IPS-18a (cell line): ENCODE measurements at regions not wholly inside any gene's neighbourhood (a gene's known extent, or its start where the extent isn't known, plus 50 kb on each side); places are given as distances from the start of the nearest gene placed in this dataset.

ENCODE experiments used
- H3K27ac ChIP-seq: one replicate; pipeline ENCODE4 v1.5.1; 2013; ENCODE audit warnings: low read length
- H3K27me3 ChIP-seq: one replicate; pipeline ENCODE4 v1.6.1; 2013; ENCODE audit warnings: mild to moderate bottlenecking, low read length; ENCODE audit not compliant: control insufficient read depth, insufficient read depth
- H3K36me3 ChIP-seq: one replicate; pipeline ENCODE4 v1.6.1; 2013; ENCODE audit warnings: low read depth, low read length; ENCODE audit not compliant: control insufficient read depth
- H3K4me1 ChIP-seq: one replicate; pipeline ENCODE4 v1.6.1; 2013; ENCODE audit warnings: low read depth, low read length; ENCODE audit not compliant: control insufficient read depth
- H3K4me3 ChIP-seq: one replicate; pipeline ENCODE4 v1.5.1; 2013; ENCODE audit warnings: low read length
- H3K9ac ChIP-seq: one replicate; pipeline ENCODE4 v1.6.1; 2013; ENCODE audit warnings: mild to moderate bottlenecking, low read length, moderate library complexity
- H3K9me3 ChIP-seq: one replicate; pipeline ENCODE4 v1.6.1; 2013; ENCODE audit warnings: low read depth, low read length; ENCODE audit not compliant: control insufficient read depth

DNA sequence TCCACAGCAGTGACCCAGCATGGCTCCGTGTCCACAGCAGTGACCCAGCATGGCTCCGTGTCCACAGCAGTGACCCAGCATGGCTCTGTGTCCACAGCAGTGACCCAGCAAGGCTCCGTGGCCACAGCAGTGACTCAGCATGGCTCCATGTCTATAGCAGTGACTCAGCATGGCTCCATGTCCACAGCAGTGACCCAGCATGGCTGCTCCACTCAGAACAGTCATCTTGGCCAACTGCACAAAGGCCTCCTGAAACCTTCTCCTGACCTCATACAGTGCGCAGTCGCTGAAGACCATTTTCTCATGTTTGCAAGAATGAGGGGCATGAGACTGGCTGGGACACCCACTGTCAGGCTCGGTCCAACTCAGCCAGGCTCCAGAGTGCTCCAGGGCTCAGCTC lies 333.4 kb upstream of the RAB6C start:
- H3K4me3 ChIP-seq, result no peak overlapping the region
- H3K9ac ChIP-seq, result no peak overlapping the region
- H3K9me3 ChIP-seq, result no peaks in the 10 kb centered on the region
- H3K27me3 ChIP-seq, result no peaks in the 10 kb centered on the region
- H3K36me3 ChIP-seq, result no peaks in the 10 kb centered on the region
- no peaks in the 10 kb centered on the region for H3K4me1 ChIP-seq
- H3K27ac ChIP-seq, result no peak overlapping the region

DNA sequence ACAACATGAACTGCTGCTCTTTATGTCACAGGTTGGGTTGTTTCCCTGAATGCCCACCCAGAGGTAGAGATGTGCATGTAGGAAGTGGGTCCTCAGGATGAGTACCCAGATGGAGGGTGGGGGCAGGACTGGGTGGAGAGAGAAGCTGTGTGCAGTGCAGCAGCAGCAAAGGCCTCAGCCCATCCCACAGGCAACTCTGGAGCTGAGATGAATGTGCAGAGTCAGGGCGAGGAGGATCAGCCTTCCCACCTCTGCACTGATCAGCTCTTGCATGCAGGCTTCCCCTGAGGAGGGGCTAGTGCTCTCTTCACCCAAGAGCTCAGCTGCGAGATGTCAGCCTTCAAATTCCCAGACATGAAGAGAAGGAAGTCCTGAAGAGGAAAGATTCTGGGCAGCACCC lies 326.2 kb upstream of the RAB6C start:
- no peaks in the 10 kb centered on the region for H3K9me3 ChIP-seq
- H3K9ac ChIP-seq, result no peak overlapping the region
- H3K4me1 ChIP-seq, result peaks cover 4% of the 10 kb centered on the region
- H3K36me3 ChIP-seq, result no peaks in the 10 kb centered on the region
- H3K4me3 ChIP-seq, result no peak overlapping the region
- H3K27ac ChIP-seq, result no peak overlapping the region
- H3K27me3 ChIP-seq, result no peaks in the 10 kb centered on the region

DNA sequence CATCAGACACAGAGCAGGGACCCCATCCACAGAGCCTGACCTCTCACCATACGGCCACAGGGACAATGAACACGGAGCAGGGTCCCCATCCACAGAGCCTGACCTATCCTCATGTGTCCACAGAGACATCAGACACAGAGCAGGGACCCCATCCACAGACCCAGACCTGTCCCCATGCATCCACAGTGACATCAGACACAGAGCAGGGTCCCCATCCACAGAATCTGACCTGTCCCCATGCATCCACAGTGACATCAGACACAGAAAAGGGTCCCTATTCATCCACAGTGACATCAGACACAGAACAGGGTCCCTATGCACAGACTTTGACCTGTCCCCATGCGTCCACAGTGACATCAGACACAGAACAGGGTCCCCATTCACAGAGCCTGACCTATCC lies 325.1 kb upstream of the RAB6C start:
- peaks cover 4% of the 10 kb centered on the region for H3K4me1 ChIP-seq
- H3K36me3 ChIP-seq, result no peaks in the 10 kb centered on the region
- H3K9ac ChIP-seq, result no peak overlapping the region
- H3K9me3 ChIP-seq, result no peaks in the 10 kb centered on the region
- no peak overlapping the region for H3K4me3 ChIP-seq
- H3K27ac ChIP-seq, result no peak overlapping the region
- no peaks in the 10 kb centered on the region for H3K27me3 ChIP-seq

DNA sequence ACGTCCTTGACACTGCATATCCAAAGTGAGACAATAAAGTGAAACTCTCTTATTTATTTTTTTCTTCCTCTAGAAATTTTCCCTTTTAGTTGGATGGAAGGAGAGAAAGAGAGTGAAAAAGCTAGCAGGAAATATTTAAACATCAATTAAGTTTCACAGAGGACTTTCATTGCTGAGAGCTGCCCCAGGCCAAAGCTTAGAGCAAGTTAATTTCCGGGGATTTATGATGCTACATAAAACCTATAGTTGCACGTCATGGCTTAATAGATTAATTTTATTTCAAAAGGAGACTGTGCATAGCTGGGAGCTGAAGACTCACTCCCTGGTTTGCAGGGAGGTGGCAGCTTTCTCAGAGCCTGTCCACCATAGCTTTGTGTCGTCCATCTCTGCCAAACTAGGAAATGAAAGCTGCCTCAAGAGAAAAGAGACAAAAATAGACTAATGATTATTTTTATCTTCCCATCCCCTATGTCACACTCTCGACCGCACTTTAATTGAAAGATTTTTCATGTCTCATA lies 323.3 kb upstream of the RAB6C start:
- Histone ChIP-seq H3K4me3 (no peak overlapping the region), H3K36me3 (no peaks in the 10 kb centered on the region), H3K27me3 (no peaks in the 10 kb centered on the region), H3K27ac (no peak overlapping the region), H3K4me1 (peaks cover 4% of the 10 kb centered on the region), H3K9ac (no peak overlapping the region), H3K9me3 (no peaks in the 10 kb centered on the region)

DNA sequence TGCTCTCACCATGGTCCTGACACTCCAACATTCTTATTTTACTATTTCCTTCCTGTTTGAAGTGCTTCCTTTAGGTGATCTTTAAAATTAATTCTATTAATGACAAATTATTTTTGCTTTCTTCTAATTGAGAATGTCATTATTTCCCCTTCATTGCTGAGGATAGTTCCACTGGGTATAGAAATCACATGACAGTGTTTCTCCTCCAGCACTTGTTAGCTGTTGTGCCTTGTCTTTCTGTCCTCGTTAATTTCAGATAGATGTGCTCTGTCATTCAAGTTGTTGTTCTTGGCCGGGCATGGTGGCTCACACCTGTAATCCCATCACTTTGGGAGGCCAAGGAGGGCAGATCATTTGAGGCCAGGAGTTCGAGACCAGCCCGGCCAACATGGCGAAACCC lies 321.0 kb upstream of the RAB6C start:
- Histone ChIP-seq H3K4me3 (no peak overlapping the region), H3K9me3 (no peaks in the 10 kb centered on the region), H3K36me3 (no peaks in the 10 kb centered on the region), H3K4me1 (peaks cover 4% of the 10 kb centered on the region), H3K27ac (no peak overlapping the region), H3K27me3 (no peaks in the 10 kb centered on the region), H3K9ac (no peak overlapping the region)

DNA sequence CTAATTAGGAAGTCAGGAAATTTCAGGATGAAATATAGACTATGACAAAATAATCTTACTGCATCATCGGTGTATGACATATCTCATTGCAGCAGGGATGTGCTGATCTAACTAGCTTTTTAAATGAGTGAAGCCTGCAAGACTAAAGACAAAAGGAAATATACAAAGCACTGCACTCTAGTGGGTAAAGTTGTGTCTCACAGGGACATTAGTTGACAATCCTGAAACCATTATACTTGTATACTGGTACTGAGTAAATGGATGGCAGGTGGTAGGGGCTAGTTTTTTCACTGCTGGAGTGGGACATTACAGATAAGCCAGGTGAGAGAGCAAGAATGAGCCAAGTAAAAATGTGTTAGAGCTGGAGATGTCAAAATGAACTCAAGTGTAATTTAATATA lies 317.5 kb upstream of the RAB6C start:
- Histone ChIP-seq H3K36me3 (no peaks in the 10 kb centered on the region), H3K27me3 (no peaks in the 10 kb centered on the region)

DNA sequence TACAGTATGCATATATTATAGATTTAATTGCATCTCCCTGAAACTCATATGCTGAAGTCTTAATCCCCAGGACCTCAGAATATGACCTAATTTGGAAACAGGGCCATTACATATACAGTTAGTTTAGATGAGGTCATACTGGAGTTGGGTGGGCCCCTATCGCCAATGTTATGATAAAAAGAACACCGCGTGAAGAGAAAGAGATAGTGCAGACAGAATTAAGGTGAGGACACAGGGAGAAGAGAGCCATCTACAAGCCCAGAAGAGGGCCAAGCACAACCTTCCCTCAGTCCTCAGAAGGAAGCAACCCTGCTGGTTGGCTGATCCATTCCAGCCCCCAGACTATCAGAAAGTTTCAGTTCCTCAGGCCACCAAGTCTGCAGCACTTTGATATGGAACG lies 311.9 kb upstream of the RAB6C start:
- Histone ChIP-seq H3K27me3 (no peaks in the 10 kb centered on the region), H3K36me3 (no peaks in the 10 kb centered on the region), H3K4me3 (no peak overlapping the region), H3K4me1 (no peaks in the 10 kb centered on the region), H3K27ac (no peak overlapping the region), H3K9me3 (no peaks in the 10 kb centered on the region), H3K9ac (no peak overlapping the region)

More for the DNA sequence above, 317.5 kb upstream of the RAB6C start:
- no peaks in the 10 kb centered on the region for H3K9me3 ChIP-seq
- no peak overlapping the region for H3K27ac ChIP-seq
- H3K4me3 ChIP-seq, result no peak overlapping the region
- peaks cover 4% of the 10 kb centered on the region for H3K4me1 ChIP-seq
- H3K9ac ChIP-seq, result no peak overlapping the region

DNA sequence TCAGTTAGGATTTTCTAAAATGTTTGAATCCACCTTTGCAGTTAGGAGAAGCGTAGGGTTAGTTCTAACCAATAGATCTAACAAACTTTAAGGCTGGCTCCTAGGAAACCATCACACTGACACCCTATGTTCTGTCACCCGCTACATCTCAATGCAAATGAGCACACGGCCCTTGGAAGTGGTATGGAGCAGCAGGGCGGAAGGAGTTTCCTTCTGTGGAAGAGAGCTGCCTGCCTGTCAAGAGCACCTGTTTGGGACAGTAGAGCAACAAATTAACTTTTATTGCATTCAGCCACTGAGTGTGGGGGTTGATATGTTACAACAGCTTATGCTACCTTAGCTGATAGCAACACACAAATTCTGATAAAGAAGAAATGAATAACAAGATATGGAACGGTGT lies 306.9 kb upstream of the RAB6C start:
- no peak overlapping the region for H3K4me3 ChIP-seq
- no peaks in the 10 kb centered on the region for H3K27me3 ChIP-seq
- H3K36me3 ChIP-seq, result no peaks in the 10 kb centered on the region
- no peak overlapping the region for H3K9ac ChIP-seq
- H3K4me1 ChIP-seq, result peaks cover 12% of the 10 kb centered on the region
- H3K27ac ChIP-seq, result no peak overlapping the region
- H3K9me3 ChIP-seq, result no peaks in the 10 kb centered on the region

DNA sequence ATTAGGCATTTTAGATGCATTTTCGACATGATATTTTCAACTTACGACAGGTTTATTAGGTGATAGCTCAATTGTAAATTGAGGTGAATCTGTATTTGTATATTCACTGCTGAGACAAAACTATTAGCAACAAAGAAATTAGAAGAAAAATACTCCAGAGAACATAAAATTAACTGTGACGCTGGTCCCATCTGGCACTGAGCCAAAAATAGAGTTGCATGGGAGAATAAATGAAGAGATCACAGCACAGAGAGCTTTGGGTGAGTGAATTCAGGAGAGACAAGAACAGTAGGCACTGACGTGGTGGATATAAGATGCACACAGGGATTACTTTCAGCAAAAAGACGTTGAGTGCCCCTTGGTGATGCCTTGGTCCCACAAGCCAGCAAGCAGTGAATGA lies 306.2 kb upstream of the RAB6C start:
- H3K36me3 ChIP-seq, result no peaks in the 10 kb centered on the region
- no peak overlapping the region for H3K9ac ChIP-seq
- no peaks in the 10 kb centered on the region for H3K9me3 ChIP-seq
- peaks cover 12% of the 10 kb centered on the region for H3K4me1 ChIP-seq
- no peaks in the 10 kb centered on the region for H3K27me3 ChIP-seq
- H3K27ac ChIP-seq, result no peak overlapping the region
- H3K4me3 ChIP-seq, result no peak overlapping the region

DNA sequence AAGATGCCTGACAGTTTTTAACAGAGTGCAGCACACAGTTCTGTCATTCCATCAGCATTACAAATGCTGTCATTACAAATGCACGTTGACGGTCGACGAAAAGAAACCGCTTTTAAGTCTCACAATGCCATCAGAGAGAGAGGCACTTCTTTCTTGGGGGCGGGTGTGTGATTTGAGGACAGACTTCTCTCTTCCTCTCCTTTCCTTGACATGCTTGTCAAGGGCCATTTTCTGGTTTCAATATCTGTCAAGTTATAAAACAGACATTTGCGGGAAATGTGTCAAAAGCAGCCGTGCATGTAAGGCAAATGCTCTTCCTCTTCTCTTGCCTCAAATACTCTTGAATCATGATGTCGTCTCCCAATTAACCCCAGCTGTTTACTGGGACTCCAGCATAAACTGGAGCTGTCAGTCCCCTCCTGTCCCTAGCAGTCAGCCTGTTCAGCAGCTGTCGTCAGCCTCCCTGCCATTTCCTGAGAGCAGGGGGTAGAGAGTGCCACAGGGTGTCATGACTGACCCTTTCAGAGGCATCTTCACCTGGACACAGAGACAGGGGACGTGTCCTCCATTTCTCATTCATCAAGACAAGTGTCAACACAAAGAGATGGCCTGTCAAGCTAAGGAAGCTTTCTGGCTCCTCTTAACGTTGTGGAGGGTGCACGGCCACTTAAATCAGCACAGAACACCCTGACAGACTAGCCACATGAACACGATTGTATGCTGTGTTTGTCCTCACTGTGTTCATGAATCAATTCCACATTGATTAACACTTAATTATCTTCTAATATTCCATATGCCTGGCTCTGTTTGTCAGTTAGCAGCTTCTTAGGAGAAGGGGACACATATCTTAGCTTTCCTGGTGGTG lies 305.4 kb upstream of the RAB6C start:
- H3K4me3 ChIP-seq, result no peak overlapping the region
- H3K4me1 ChIP-seq, result peaks cover 12% of the 10 kb centered on the region
- no peaks in the 10 kb centered on the region for H3K27me3 ChIP-seq
- no peaks in the 10 kb centered on the region for H3K9me3 ChIP-seq
- H3K27ac ChIP-seq, result no peak overlapping the region
- H3K9ac ChIP-seq, result no peak overlapping the region
- H3K36me3 ChIP-seq, result no peaks in the 10 kb centered on the region

DNA sequence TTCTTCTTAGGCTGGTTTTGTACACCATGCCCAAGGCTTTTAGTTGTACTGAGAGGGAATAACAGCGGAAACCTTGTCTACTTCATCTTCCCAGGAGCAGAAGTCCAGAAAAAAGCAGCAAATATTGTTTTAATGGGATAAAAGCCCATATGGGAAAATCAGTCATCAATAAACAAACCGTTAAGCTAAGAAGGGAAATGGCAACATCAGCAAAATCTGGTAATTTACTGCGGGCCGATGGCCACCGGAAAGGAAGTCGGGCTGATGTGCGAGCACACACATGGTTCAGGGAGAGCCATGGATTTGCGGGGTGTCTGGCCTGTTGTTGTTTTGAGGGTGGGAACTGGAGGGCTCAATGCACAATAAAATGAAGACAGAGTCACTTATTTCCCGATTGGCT lies 300.7 kb upstream of the RAB6C start:
- no peak overlapping the region for H3K27ac ChIP-seq
- H3K27me3 ChIP-seq, result no peaks in the 10 kb centered on the region
- H3K4me3 ChIP-seq, result no peak overlapping the region
- H3K9me3 ChIP-seq, result no peaks in the 10 kb centered on the region
- peaks cover 4% of the 10 kb centered on the region for H3K4me1 ChIP-seq
- H3K36me3 ChIP-seq, result no peaks in the 10 kb centered on the region
- no peak overlapping the region for H3K9ac ChIP-seq

DNA sequence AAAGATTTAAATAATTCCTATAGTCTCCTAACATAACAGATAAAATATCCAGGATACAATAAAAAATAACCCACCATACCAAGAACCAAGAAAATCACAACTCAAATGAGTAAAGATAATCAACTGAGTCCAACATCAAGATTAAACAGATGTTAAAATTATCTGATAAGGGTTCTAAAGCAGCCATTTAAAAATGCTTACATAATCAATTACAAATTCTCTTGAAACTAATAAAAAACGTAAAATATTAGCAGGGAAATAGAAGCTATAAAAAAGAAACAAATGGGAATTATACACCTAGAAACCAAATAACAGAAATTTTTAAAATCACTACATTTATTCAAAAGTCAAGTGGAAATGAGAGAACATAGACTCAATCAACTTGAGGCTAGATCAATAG lies 297.7 kb upstream of the RAB6C start:
- Histone ChIP-seq H3K4me3 (no peak overlapping the region), H3K9me3 (no peaks in the 10 kb centered on the region), H3K9ac (no peak overlapping the region), H3K4me1 (no peaks in the 10 kb centered on the region), H3K36me3 (no peaks in the 10 kb centered on the region), H3K27me3 (no peaks in the 10 kb centered on the region), H3K27ac (no peak overlapping the region)
